GM19035 (cell line): ENCODE measurements at regions not wholly inside any gene's neighbourhood (a gene's known extent, or its start where the extent isn't known, plus 50 kb on each side); places are given as distances from the start of the nearest gene placed in this dataset.
"Not testable (repeated sequence)": the region's sequence is repeated elsewhere in the genome, so short reads cannot be mapped to it uniquely, and the experiment has no call there.

Experiments used
- ATAC-seq: cut with Tn5 transposase; IDR thresholded peaks from one replicate; pipeline ENCODE4 v1.9.1; 2021; ENCODE audit not compliant: unreplicated experiment

GRCh38 chr3:78283994-78284393 lies 1244.1 kb downstream of the ROBO2 start:
- ATAC-seq: no peak

DNA sequence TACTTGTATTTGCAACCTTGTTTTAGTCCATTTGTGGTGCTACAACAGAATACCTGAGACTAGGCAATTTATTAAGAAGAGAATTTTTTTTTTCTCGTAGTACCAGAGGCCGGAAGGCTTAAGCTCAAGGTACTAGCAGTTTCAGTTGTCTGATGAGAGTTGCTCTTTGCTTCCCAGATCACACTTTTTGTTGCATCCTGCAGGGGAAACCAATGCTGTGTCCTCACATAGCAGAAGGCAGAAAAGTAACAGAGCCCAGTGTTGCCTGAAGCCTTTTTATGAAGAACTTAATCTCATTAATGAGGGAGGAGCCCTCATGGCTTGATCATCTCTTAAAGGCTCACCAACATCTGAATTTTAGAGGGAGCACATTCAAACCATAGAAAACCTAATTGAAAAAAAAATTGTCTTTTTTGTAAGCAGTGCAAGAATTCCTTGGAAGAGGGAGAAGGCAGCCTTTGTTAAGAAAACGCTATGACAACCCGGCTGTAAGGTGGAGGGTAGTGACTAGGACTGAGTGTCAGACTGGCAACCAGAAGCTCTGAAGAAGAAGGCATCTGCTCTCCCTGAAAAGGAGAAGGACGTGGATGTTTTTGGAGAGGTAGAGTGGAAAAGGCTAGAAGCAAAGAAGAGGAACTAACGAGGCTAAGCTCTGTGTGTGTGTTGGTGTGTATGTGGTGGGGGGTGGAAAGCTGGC lies 1245.3 kb downstream of the ROBO2 start:
- ATAC-seq: no peak

DNA sequence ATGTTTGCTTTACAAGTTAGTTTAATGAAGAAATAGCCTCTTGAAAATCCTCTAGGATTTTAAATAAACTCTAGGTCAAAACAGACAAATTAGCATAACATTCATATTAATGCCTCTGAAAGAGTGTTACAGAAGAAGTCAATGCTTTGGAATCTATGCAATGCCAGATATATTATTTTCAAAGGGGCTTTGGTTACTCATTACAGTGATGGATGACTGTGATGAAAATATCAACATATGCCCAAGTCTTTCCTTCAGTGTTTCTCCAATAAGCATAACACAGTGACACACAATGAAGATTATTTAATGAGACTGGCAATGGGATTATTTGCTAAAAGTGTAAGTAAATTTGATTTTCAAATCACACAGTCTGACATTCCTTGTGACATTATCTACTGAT lies 1247.2 kb downstream of the ROBO2 start:
- ATAC-seq: no peak

DNA sequence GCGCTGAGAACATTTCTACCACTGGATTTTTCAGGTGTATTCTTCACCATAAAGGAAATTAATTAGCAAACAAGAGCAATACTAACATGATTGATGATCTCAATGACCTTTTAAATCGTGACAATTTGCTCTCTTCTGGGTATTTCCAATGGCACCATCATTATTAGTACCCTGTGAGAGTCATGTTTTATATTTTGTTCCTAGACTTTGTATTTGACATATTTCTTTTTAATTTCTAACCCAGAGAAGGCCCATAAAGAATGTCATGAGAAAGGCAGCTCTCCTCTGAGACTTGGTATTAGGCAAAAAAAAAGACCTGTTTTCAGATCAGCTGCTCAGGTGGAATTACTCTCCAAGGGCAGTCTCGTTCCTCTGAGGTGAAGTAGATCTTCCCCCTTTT lies 1253.4 kb downstream of the ROBO2 start:
- ATAC-seq: no peak

- ATAC-seq: no peak
Measured at GRCh38 chr3:78304115-78304514, 1264.2 kb downstream of the ROBO2 start.

GRCh38 chr3:78312851-78313250 lies 1273.0 kb downstream of the ROBO2 start:
- no peak for ATAC-seq

DNA sequence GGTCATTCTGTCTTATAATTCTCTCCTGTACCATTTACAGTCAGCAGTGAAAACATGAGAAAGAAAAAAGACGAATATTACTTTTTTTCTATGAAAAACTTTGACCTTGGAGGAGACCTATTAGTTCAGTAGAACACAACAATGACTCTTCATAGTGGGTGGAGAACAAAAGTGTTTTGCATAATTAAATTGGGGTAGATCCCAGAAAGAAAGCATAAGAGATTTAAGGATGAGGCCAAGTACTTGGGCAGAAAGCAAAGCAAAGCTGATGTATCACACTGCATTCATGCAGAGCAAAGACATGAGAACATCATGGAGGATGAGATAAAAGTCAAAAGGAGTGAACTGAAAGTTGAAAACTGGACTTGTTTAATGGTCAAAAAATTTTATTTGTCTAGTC lies 1273.4 kb downstream of the ROBO2 start:
- ATAC-seq: no peak

DNA sequence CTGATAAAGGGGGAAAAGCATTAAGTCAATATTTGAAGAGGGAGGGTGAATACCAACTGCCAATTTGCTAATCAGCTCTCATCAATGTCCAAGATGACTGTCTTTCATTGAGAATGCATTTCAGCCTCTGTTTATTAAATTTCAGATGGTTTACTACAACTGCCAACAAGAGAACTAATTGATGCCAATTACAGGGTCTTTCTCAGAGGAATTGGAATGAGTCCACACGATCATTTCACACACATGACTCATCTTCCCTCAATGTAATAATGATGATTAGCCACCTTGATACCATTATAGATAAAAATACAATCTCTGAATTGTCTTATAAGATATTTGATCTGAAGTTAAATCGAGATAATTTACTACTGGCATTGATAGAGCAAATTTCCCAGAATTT lies 1274.4 kb downstream of the ROBO2 start:
- no peak for ATAC-seq

DNA sequence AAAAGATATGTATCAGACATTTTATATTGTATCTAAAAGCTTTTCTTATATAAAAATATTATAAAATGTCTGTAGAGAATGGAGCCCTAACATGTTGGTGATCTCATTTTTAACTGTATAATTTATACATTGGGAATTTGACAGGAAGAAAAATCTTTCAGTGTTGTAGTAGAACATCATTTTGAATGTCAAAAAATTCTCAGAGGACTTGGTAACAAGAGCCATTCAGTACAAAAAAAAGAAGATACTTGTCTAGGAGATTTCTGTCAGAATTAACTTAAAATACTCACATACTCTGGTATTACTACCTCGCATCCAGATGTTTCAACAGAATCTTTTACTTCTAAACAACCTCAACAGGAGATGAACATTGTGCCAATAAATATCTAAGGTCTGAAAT lies 1277.9 kb downstream of the ROBO2 start:
- ATAC-seq: no peak

- ATAC-seq: peak; percentile 90
Measured at GRCh38 chr3:78322780-78323179, 1282.9 kb downstream of the ROBO2 start.

DNA sequence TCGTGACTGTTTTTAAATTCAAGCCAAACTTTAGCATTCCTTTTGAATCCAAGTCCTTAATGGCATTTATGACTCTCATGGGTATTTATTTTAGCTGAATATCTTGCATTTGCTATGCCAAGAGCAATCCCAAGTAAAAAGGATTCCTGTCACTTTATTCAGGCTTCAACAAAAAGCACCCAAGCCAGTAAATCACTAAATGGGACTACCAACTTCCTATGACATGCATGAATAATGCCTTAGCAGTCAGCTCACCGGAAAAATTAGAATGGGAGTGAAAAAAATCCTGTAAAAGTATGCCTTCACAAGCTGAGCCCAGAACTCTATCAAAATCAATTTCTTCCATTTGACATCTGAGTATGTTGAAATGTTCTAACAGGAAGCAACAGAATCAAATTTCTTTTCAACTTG lies 1297.9 kb downstream of the ROBO2 start:
- ATAC-seq: no peak

- ATAC-seq: peak; percentile 97
Measured at GRCh38 chr3:78338405-78338804, 1298.5 kb downstream of the ROBO2 start.

GRCh38 chr3:78343221-78343620 lies 1303.3 kb downstream of the ROBO2 start:
- ATAC-seq: no peak

DNA sequence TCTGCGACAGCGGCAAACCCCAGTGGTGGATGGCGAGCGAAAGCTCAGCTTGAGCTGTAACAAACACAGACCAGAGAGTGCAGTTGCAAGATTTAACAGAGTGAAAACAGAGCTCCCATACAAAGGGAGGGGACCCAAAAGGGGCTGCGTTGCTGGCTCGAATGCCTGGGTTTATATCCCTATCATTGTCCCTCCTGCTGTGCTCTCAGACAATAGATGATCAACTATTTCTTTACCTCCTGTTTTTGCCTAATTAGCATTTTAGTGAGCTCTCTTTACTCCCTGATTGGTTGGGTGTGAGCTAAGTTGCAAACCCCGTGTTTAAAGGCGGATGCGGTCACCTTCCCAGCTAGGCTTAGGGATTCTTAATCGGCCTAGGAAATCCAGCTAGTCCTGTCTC lies 1304.4 kb downstream of the ROBO2 start:
- ATAC-seq: not testable (repeated sequence)

DNA sequence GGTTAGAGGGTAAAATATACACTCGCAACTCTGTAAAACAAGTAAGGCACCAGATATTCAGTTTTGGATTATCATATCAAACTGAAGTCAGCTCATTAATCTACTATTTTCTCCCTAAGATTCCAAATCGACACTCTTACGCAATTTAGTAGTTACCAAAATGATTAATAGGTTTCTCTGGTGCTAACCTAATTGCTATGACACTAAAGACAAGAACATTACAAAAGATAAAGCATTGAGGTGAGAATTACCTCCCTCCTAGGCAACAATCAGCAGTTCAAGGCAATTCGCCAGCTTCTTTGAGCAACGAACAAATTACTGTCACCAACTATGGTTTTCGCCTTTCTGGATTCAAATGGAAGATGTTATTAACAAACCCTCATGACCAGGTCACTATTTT lies 1305.0 kb downstream of the ROBO2 start:
- ATAC-seq: no peak

GRCh38 chr3:78347176-78347575 lies 1307.3 kb downstream of the ROBO2 start:
- no peak for ATAC-seq

GRCh38 chr3:78348664-78349063 lies 1308.8 kb downstream of the ROBO2 start:
- no peak for ATAC-seq

- ATAC-seq: no peak
Measured at GRCh38 chr3:78349571-78349970, 1309.7 kb downstream of the ROBO2 start.

DNA sequence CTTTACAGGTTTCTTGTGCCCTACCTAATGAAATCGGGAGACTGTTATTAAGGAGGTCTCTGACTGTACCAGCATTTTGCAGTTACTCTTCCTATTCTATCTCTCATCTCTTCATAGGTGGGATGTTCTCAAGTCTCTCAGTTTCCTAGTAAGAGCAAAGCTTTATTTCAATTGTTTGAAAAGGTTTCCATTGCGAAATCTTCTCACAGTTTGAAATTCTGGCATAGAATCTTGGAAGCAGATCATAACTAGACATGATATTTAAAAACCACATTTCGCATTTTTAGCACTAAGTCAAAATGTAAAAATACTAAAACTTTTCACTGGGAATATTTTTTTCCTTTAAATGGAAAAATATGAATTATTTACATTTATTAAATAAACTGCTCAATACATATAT lies 1311.4 kb downstream of the ROBO2 start:
- no peak for ATAC-seq

DNA sequence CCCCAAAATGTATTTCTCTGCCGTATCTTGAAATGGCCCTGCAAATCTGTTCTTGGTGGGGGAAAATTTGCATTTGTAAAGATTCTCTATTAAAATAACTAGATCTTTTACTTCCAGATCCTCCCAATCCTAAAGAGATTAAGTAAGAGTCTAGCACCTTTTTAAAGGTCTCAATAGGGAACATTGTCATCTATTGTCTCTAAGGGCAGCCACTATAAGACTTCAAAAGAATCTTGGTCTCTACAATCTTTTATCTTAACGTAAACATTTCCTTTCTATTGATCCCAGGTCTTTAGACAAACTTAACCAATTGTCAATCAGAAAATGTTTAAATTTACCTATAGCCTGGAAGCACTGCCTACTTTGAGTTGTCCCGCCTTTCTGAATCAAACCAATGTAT lies 1313.3 kb downstream of the ROBO2 start:
- ATAC-seq: no peak

GRCh38 chr3:78360849-78361248 lies 1321.0 kb downstream of the ROBO2 start:
- no peak for ATAC-seq

GRCh38 chr3:78368636-78369345 lies 1328.9 kb downstream of the ROBO2 start:
- ATAC-seq: no peak

DNA sequence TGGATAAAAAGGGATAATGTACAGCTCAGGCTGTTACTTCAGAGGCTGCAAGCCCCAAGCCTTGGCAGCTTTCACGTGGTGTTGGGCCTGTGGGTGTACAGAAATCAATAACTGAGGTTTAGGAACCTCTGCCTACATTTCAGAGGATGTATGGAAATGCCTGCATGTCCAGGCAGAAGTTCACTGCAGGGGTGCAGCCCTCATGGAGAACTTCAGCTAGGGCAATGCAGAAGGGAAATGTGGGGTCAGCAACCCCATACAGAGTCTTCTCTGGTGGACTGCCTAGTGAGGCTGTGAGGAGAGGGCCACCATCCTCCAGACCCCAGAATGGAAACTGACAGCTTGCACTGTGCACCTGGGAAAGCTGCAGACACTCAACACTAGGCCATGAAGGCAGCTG lies 1350.3 kb downstream of the ROBO2 start:
- ATAC-seq: no peak
